ENCODE measurements at regions not wholly inside any gene's neighbourhood (a gene's known extent, or its start where the extent isn't known, plus 50 kb on each side); places are given as distances from the start of the nearest gene placed in this dataset.
"Not testable (repeated sequence)": the region's sequence is repeated elsewhere in the genome, so short reads cannot be mapped to it uniquely, and the experiment has no call there.

- no peaks in the 10 kb centered on the region for H3K36me3 ChIP-seq (ENCODE audit: insufficient read depth, low read length)
- H3K27ac ChIP-seq = no peak overlapping the region
- no peak overlapping the region for H3K9ac ChIP-seq (ENCODE audit: insufficient read length)
- H3K9me3 ChIP-seq (ENCODE audit: low read depth, low read length) = no peaks in the 10 kb centered on the region
- H3K4me3 ChIP-seq = no peak overlapping the region
- no peak for TF ChIP-seq EZH2 (IDR thresholded peaks at IDR 0.05)
- TF ChIP-seq POLR2AphosphoS5 (IDR thresholded peaks at IDR 0.05; ENCODE audit: borderline replicate concordance, low read depth, low read length) = no peak
- no peak for TF ChIP-seq FOXP2 (optimal IDR thresholded peaks at IDR 0.05; ENCODE audit: control extremely low read depth, extremely low read length, insufficient read depth)
- DNase-seq (ENCODE audit: low read depth, low spot score) = no peak
Measured at GRCh38 chr16:85448557-85449190, 164.4 kb upstream of the GSE1 start.

GRCh38 chr16:85449191-85449884 lies 163.8 kb upstream of the GSE1 start:
- DNase-seq (ENCODE audit: low read depth, low spot score) = no peak
- H3K27ac ChIP-seq = no peak overlapping the region
- no peak for TF ChIP-seq FOXP2 (optimal IDR thresholded peaks at IDR 0.05; ENCODE audit: control extremely low read depth, extremely low read length, insufficient read depth)
- TF ChIP-seq POLR2AphosphoS5 (IDR thresholded peaks at IDR 0.05; ENCODE audit: borderline replicate concordance, low read depth, low read length) = no peak
- no peak for TF ChIP-seq EZH2 (IDR thresholded peaks at IDR 0.05)
- no peaks in the 10 kb centered on the region for H3K36me3 ChIP-seq (ENCODE audit: insufficient read depth, low read length)
- H3K4me3 ChIP-seq = no peak overlapping the region
- no peaks in the 10 kb centered on the region for H3K9me3 ChIP-seq (ENCODE audit: low read depth, low read length)
- no peak overlapping the region for H3K9ac ChIP-seq (ENCODE audit: insufficient read length)

- H3K4me3 ChIP-seq = no peak overlapping the region
Measured at GRCh38 chr16:85449885-85450245, 163.3 kb upstream of the GSE1 start.

GRCh38 chr16:85451142-85451541 lies 162.0 kb upstream of the GSE1 start:
- H3K4me3 ChIP-seq; H3K27ac ChIP-seq; H3K9ac ChIP-seq (ENCODE audit: insufficient read length); H3K36me3 ChIP-seq (ENCODE audit: insufficient read depth, low read length); H3K9me3 ChIP-seq (ENCODE audit: low read depth, low read length); DNase-seq (ENCODE audit: low read depth, low spot score): not testable (repeated sequence)

More at GRCh38 chr16:85449885-85450245, 163.3 kb upstream of the GSE1 start:
- Histone ChIP-seq H3K9me3 (ENCODE audit: low read depth, low read length) (no peaks in the 10 kb centered on the region), H3K9ac (ENCODE audit: insufficient read length) (no peak overlapping the region), H3K27ac (no peak overlapping the region), H3K36me3 (ENCODE audit: insufficient read depth, low read length) (no peaks in the 10 kb centered on the region)
- TF ChIP-seq POLR2AphosphoS5 (IDR thresholded peaks at IDR 0.05; ENCODE audit: borderline replicate concordance, low read depth, low read length) = no peak
- no peak for TF ChIP-seq EZH2 (IDR thresholded peaks at IDR 0.05)
- TF ChIP-seq FOXP2 (optimal IDR thresholded peaks at IDR 0.05; ENCODE audit: control extremely low read depth, extremely low read length, insufficient read depth) = no peak
- no peak for DNase-seq (ENCODE audit: low read depth, low spot score)

GRCh38 chr16:85451641-85452363 lies 161.3 kb upstream of the GSE1 start:
- TF ChIP-seq EZH2 (IDR thresholded peaks at IDR 0.05) = no peak
- no peak for TF ChIP-seq POLR2AphosphoS5 (IDR thresholded peaks at IDR 0.05; ENCODE audit: borderline replicate concordance, low read depth, low read length)
- no peak for TF ChIP-seq FOXP2 (optimal IDR thresholded peaks at IDR 0.05; ENCODE audit: control extremely low read depth, extremely low read length, insufficient read depth)
- Histone ChIP-seq H3K27ac (no peak overlapping the region), H3K36me3 (ENCODE audit: insufficient read depth, low read length) (no peaks in the 10 kb centered on the region), H3K9ac (ENCODE audit: insufficient read length) (no peak overlapping the region), H3K9me3 (ENCODE audit: low read depth, low read length) (no peaks in the 10 kb centered on the region), H3K4me3 (no peak overlapping the region)
- no peak for DNase-seq (ENCODE audit: low read depth, low spot score)

GRCh38 chr16:85452364-85453193 lies 160.5 kb upstream of the GSE1 start:
- no peak overlapping the region for H3K27ac ChIP-seq

GRCh38 chr16:85453194-85453678 lies 159.9 kb upstream of the GSE1 start:
- Histone ChIP-seq H3K4me3 (no peak overlapping the region), H3K27ac (no peak overlapping the region), H3K36me3 (ENCODE audit: insufficient read depth, low read length) (no peaks in the 10 kb centered on the region), H3K9me3 (ENCODE audit: low read depth, low read length) (no peaks in the 10 kb centered on the region), H3K9ac (ENCODE audit: insufficient read length) (no peak overlapping the region)
- DNase-seq (ENCODE audit: low read depth, low spot score) = no peak
- TF ChIP-seq POLR2AphosphoS5 (IDR thresholded peaks at IDR 0.05; ENCODE audit: borderline replicate concordance, low read depth, low read length) = no peak
- no peak for TF ChIP-seq EZH2 (IDR thresholded peaks at IDR 0.05)
- no peak for TF ChIP-seq FOXP2 (optimal IDR thresholded peaks at IDR 0.05; ENCODE audit: control extremely low read depth, extremely low read length, insufficient read depth)

More at GRCh38 chr16:85452364-85453193, 160.5 kb upstream of the GSE1 start:
- no peak for DNase-seq (ENCODE audit: low read depth, low spot score)
- Histone ChIP-seq H3K4me3 (no peak overlapping the region), H3K9me3 (ENCODE audit: low read depth, low read length) (no peaks in the 10 kb centered on the region), H3K36me3 (ENCODE audit: insufficient read depth, low read length) (no peaks in the 10 kb centered on the region), H3K9ac (ENCODE audit: insufficient read length) (no peak overlapping the region)
- TF ChIP-seq POLR2AphosphoS5 (IDR thresholded peaks at IDR 0.05; ENCODE audit: borderline replicate concordance, low read depth, low read length) = no peak
- no peak for TF ChIP-seq EZH2 (IDR thresholded peaks at IDR 0.05)
- TF ChIP-seq FOXP2 (optimal IDR thresholded peaks at IDR 0.05; ENCODE audit: control extremely low read depth, extremely low read length, insufficient read depth) = no peak

GRCh38 chr16:85453703-85454102 lies 159.4 kb upstream of the GSE1 start:
- no peak for DNase-seq (ENCODE audit: low read depth, low spot score)

More at GRCh38 chr16:85453703-85454102, 159.4 kb upstream of the GSE1 start:
- Histone ChIP-seq H3K9me3 (ENCODE audit: low read depth, low read length) (no peaks in the 10 kb centered on the region), H3K27ac (no peak overlapping the region), H3K4me3 (no peak overlapping the region), H3K9ac (ENCODE audit: insufficient read length) (no peak overlapping the region), H3K36me3 (ENCODE audit: insufficient read depth, low read length) (no peaks in the 10 kb centered on the region)
- TF ChIP-seq EZH2 (IDR thresholded peaks at IDR 0.05) = no peak
